Mucosa of descending colon (tissue), 3 donors: ENCODE measurements at regions not wholly inside any gene's neighbourhood (a gene's known extent, or its start where the extent isn't known, plus 50 kb on each side); places are given as distances from the start of the nearest gene placed in this dataset.
A peak's percentile ranks its signal among the peaks of the same experiment; 100 is the strongest.
"Not testable (repeated sequence)": the region's sequence is repeated elsewhere in the genome, so short reads cannot be mapped to it uniquely, and the experiment has no call there.

Experiments used
- ATAC-seq: fragments of 200-7000 bp; cut with Tn5 transposase; one replicate; pipeline ENCODE4 v1.9.1; 2020; ENCODE audit warnings: mild to moderate bottlenecking, moderate library complexity
- DNase-seq, 3 donors: peaks; one replicate each; pipeline ENCODE4 v3.0.0-alpha.2; 2020
- H3K36me3 ChIP-seq: fragments of 200-600 bp; one replicate; pipeline ENCODE4 v1.8.0; 2021; ENCODE audit warnings: low read depth, mild to moderate bottlenecking
- H3K4me1 ChIP-seq: fragments of 200-600 bp; one replicate; pipeline ENCODE4 v1.8.0; 2021; ENCODE audit warnings: low read depth, mild to moderate bottlenecking
- H3K4me3 ChIP-seq: fragments of 200-600 bp; one replicate; pipeline ENCODE4 v1.8.0; 2021; ENCODE audit warnings: mild to moderate bottlenecking
- H3K9me3 ChIP-seq: fragments of 200-600 bp; one replicate; pipeline ENCODE4 v1.8.0; 2021; ENCODE audit warnings: mild to moderate bottlenecking
- intact Hi-C, 2 donors: fragments of 100-400 bp; cut with DNase I in 1 of 2; cut with micrococcal nuclease in 1 of 2; formaldehyde crosslinking; loops; one replicate each; pipeline versions ENCODE4 v1.11.0 to v1.11.1; 2022; cut with DNase I, micrococcal nuclease
- TF ChIP-seq, protein P1 (sequence below): fragments of 200-600 bp; IDR thresholded peaks from one replicate; pipeline ENCODE4 v1.8.0; 2022; ENCODE audit warnings: antibody characterized with exemption, mild to moderate bottlenecking
- donor health status: DM: no; HTN: no; CAD: no; lungs with moderate emphysema.
- donor health status: DM: no; HTN: no; CAD: no.
- donor health status: DM: no; HTN: yes; CAD: no.

GRCh38 chrX:41984628-41985027, 61.3 kb upstream of the CASK start:
- ATAC-seq (peak; percentile 91), DNase-seq (peak in 2 of 3 donors; percentile 22 to 49)
- no peaks in the 10 kb centered on the region for H3K36me3 ChIP-seq
- H3K4me1 ChIP-seq, result no peaks in the 10 kb centered on the region
- intact Hi-C loops, result no loop called here
- H3K4me3 ChIP-seq, result no peak overlapping the region
- no peaks in the 10 kb centered on the region for H3K9me3 ChIP-seq
- TF ChIP-seq, protein P1, sequence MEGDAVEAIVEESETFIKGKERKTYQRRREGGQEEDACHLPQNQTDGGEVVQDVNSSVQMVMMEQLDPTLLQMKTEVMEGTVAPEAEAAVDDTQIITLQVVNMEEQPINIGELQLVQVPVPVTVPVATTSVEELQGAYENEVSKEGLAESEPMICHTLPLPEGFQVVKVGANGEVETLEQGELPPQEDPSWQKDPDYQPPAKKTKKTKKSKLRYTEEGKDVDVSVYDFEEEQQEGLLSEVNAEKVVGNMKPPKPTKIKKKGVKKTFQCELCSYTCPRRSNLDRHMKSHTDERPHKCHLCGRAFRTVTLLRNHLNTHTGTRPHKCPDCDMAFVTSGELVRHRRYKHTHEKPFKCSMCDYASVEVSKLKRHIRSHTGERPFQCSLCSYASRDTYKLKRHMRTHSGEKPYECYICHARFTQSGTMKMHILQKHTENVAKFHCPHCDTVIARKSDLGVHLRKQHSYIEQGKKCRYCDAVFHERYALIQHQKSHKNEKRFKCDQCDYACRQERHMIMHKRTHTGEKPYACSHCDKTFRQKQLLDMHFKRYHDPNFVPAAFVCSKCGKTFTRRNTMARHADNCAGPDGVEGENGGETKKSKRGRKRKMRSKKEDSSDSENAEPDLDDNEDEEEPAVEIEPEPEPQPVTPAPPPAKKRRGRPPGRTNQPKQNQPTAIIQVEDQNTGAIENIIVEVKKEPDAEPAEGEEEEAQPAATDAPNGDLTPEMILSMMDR, result no peak

GRCh38 chrX:41982953-41983352, 59.6 kb upstream of the CASK start:
- intact Hi-C loops, result no loop called here
- no peaks in the 10 kb centered on the region for H3K36me3 ChIP-seq
- no peak for DNase-seq

DNA sequence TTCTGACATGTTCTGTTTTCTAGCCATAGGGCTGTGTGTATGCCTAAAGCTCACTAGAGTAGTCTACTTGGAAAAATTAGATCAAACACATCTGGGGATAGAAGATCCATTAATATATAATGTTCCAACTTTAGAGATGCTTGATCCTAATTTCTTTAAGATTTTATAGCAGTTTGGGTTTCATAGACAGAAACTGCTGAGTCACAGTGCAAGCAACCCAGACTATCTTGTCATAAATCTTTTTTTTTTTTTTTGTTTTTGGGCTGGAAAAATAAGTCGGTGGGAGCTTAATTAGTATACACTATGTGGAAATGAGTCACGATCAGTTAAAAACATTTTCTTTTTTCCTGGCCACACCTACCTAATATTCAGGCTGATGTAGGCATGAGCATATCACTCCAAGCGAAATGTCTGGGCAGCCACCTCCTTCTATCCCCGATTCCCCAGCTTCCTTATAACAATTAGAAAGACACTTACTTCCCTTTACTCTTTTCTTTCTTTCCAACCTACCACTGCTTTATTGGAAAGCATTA, 58.2 kb upstream of the CASK start:
- H3K36me3 ChIP-seq, result no peaks in the 10 kb centered on the region
- ATAC-seq, result no peak
- no peaks in the 10 kb centered on the region for H3K9me3 ChIP-seq
- DNase-seq, result no peak
- TF ChIP-seq, protein P1, result no peak
- H3K4me3 ChIP-seq, result no peak overlapping the region
- no peaks in the 10 kb centered on the region for H3K4me1 ChIP-seq
- intact Hi-C loops, result no loop called here

More at GRCh38 chrX:41982953-41983352, 59.6 kb upstream of the CASK start:
- H3K9me3 ChIP-seq, result no peaks in the 10 kb centered on the region
- no peak overlapping the region for H3K4me3 ChIP-seq
- ATAC-seq, result no peak
- TF ChIP-seq, protein P1, result no peak
- no peaks in the 10 kb centered on the region for H3K4me1 ChIP-seq

DNA sequence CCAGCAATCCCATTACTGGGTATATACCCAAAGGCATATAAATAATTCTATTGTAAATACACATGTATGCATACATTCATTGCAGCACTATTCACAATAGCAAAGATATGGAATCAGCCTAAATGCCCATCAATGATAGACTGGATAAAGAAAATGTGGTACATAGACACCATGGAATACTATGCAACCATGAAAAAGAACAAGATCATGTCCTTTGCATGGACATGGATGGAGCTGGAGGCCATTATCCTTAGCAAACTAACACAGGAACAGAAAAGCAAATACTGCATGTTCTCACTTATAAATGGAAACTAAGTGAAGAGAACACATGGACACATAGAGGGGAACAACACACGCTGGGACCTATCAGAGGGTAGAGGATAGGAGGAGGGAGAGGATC, 51.3 kb upstream of the CASK start:
- DNase-seq, H3K9me3 ChIP-seq, H3K4me1 ChIP-seq, intact Hi-C loops, H3K4me3 ChIP-seq, ATAC-seq, H3K36me3 ChIP-seq: not testable (repeated sequence)

DNA sequence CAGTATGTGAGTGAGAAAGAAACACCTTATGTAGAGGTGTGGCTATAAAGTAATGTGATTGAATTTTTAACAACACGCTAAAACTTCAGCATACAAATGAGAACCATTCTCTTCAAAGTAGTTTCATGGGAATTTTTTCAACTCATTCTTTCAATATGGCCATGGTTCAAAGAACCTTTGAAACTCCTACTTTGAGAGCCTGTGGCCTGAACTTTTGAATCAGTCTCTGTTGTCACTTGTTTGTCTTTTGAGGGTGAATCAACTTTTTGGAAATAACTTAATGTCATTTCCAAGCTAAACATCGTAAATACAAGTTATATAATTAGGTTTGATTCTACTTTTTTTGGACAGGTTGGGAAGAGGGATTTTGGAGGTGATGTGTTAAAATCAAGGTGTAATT, 49.9 kb upstream of the CASK start:
- no peak for ATAC-seq
- H3K4me3 ChIP-seq, result no peak overlapping the region
- no peaks in the 10 kb centered on the region for H3K9me3 ChIP-seq
- no peak for DNase-seq
- intact Hi-C loops, result no loop called here
- TF ChIP-seq, protein P1, result no peak
- H3K36me3 ChIP-seq, result no peaks in the 10 kb centered on the region
- H3K4me1 ChIP-seq, result no peaks in the 10 kb centered on the region
